DLD1 (cell line): ENCODE measurements at regions not wholly inside any gene's neighbourhood (a gene's known extent, or its start where the extent isn't known, plus 50 kb on each side); places are given as distances from the start of the nearest gene placed in this dataset.

ENCODE experiments used
- in situ Hi-C: cut with HindIII; loops from 2 replicates; pipeline ENCODE4 v1.10.0; 2017; ENCODE audit warnings: low sequenced_read_pairs

GRCh38 chr16:86632206-86632605 lies 53.9 kb downstream of the FOXL1 start:
- in situ Hi-C loops, result no loop called here

- in situ Hi-C loops, result no loop called here
Measured at GRCh38 chr16:86632944-86633343, 54.6 kb downstream of the FOXL1 start.

GRCh38 chr16:86634292-86634691 lies 55.9 kb downstream of the FOXL1 start:
- in situ Hi-C loops, result no loop called here

GRCh38 chr16:86635176-86635876 lies 57.0 kb downstream of the FOXL1 start:
- in situ Hi-C loops, result no loop called here

- in situ Hi-C loops, result no loop called here
Measured at GRCh38 chr16:86635926-86636325, 57.6 kb downstream of the FOXL1 start.

- in situ Hi-C loops, result no loop called here
Measured at GRCh38 chr16:86637744-86638143, 59.4 kb downstream of the FOXL1 start.

GRCh38 chr16:86638642-86639041 lies 60.3 kb downstream of the FOXL1 start:
- in situ Hi-C loops, result no loop called here

- in situ Hi-C loops, result no loop called here
Measured at GRCh38 chr16:86639354-86639753, 61.0 kb downstream of the FOXL1 start.

GRCh38 chr16:86640265-86640843 lies 62.0 kb downstream of the FOXL1 start:
- in situ Hi-C loops, result no loop called here

GRCh38 chr16:86642087-86642486 lies 63.7 kb downstream of the FOXL1 start:
- in situ Hi-C loops, result no loop called here

GRCh38 chr16:86643671-86644070 lies 65.3 kb downstream of the FOXL1 start:
- in situ Hi-C loops, result no loop called here

- in situ Hi-C loops, result no loop called here
Measured at GRCh38 chr16:86647561-86647960, 69.2 kb downstream of the FOXL1 start.

GRCh38 chr16:86649875-86650274 lies 71.5 kb downstream of the FOXL1 start:
- in situ Hi-C loops, result no loop called here

GRCh38 chr16:86651013-86651627 lies 72.8 kb downstream of the FOXL1 start:
- in situ Hi-C loops, result no loop called here

GRCh38 chr16:86651823-86652222 lies 73.5 kb downstream of the FOXL1 start:
- in situ Hi-C loops, result no loop called here

- in situ Hi-C loops, result no loop called here
Measured at GRCh38 chr16:86653285-86654006, 75.1 kb downstream of the FOXL1 start.

- in situ Hi-C loops, result no loop called here
Measured at GRCh38 chr16:86657972-86658371, 79.6 kb downstream of the FOXL1 start.

- in situ Hi-C loops, result loop anchor here (5.0 kb wide), 1 partner anchor 68 kb away; no protein-coding TSS in a partner anchor
Measured at GRCh38 chr16:86660623-86661022, 82.3 kb downstream of the FOXL1 start.

- in situ Hi-C loops, result loop anchor here (5.0 kb wide), 1 partner anchor 69 kb away; no protein-coding TSS in a partner anchor
Measured at GRCh38 chr16:86661706-86662105, 83.4 kb downstream of the FOXL1 start.

- in situ Hi-C loops, result loop anchor here (5.0 kb wide), 1 partner anchor 70 kb away; no protein-coding TSS in a partner anchor
Measured at GRCh38 chr16:86662195-86662594, 83.8 kb downstream of the FOXL1 start.

GRCh38 chr16:86662740-86663139 lies 84.4 kb downstream of the FOXL1 start:
- in situ Hi-C loops, result loop anchor here (5.0 kb wide), 1 partner anchor 70 kb away; no protein-coding TSS in a partner anchor
